GM18867 (cell line): ENCODE measurements at regions not wholly inside any gene's neighbourhood (a gene's known extent, or its start where the extent isn't known, plus 50 kb on each side); places are given as distances from the start of the nearest gene placed in this dataset.
"Not testable (repeated sequence)": the region's sequence is repeated elsewhere in the genome, so short reads cannot be mapped to it uniquely, and the experiment has no call there.

ENCODE experiments used
- ATAC-seq: cut with Tn5 transposase; IDR thresholded peaks from one replicate; pipeline ENCODE4 v1.9.1; 2021; ENCODE audit warnings: mild to moderate bottlenecking, moderate library complexity; ENCODE audit not compliant: unreplicated experiment

- no peak for ATAC-seq
These were observed 99.7 kb upstream of the CTDP1 start for GRCh38 chr18:79579807-79580497.

GRCh38 chr18:79580498-79581171 lies 99.0 kb upstream of the CTDP1 start:
- ATAC-seq, result no peak

- no peak for ATAC-seq
These were observed 98.2 kb upstream of the CTDP1 start for GRCh38 chr18:79581406-79581805.

- no peak for ATAC-seq
These were observed 97.7 kb upstream of the CTDP1 start for GRCh38 chr18:79581911-79582310.

- no peak for ATAC-seq
These were observed 96.6 kb upstream of the CTDP1 start for GRCh38 chr18:79582978-79583377.

- no peak for ATAC-seq
These were observed 96.2 kb upstream of the CTDP1 start for GRCh38 chr18:79583426-79583825.

GRCh38 chr18:79583984-79584401 lies 95.6 kb upstream of the CTDP1 start:
- ATAC-seq, result no peak

- no peak for ATAC-seq
These were observed 94.9 kb upstream of the CTDP1 start for GRCh38 chr18:79584491-79585394.

- no peak for ATAC-seq
These were observed 93.9 kb upstream of the CTDP1 start for GRCh38 chr18:79585395-79586370.

GRCh38 chr18:79586436-79587225 lies 93.0 kb upstream of the CTDP1 start:
- ATAC-seq, result no peak

GRCh38 chr18:79587226-79587741 lies 92.3 kb upstream of the CTDP1 start:
- ATAC-seq, result no peak

- no peak for ATAC-seq
These were observed 91.6 kb upstream of the CTDP1 start for GRCh38 chr18:79587779-79588635.

GRCh38 chr18:79588636-79589481 lies 90.7 kb upstream of the CTDP1 start:
- no peak for ATAC-seq

- no peak for ATAC-seq
These were observed 90.0 kb upstream of the CTDP1 start for GRCh38 chr18:79589601-79590091.

- no peak for ATAC-seq
These were observed 89.2 kb upstream of the CTDP1 start for GRCh38 chr18:79590191-79591031.

GRCh38 chr18:79591032-79591308 lies 88.6 kb upstream of the CTDP1 start:
- ATAC-seq, result no peak

- ATAC-seq, result not testable (repeated sequence)
These were observed 86.9 kb upstream of the CTDP1 start for GRCh38 chr18:79592684-79593083.
